Esophagus squamous epithelium (tissue), 4 donors: ENCODE measurements at regions not wholly inside any gene's neighbourhood (a gene's known extent, or its start where the extent isn't known, plus 50 kb on each side); places are given as distances from the start of the nearest gene placed in this dataset.

Source experiments
- CTCF ChIP-seq, 6 experiments: fragments of 450-650 bp in 4 of 6; fragments of 200-600 bp in 2 of 6; sonication (generic) in 2 of 6; IDR thresholded peaks; one replicate each; pipeline ENCODE4 v1.5.1; 2016 to 2019; ENCODE audit warnings: antibody characterized with exemption in 6 of 6, mild to moderate bottlenecking in 4 of 6, moderate library complexity in 4 of 6
- POLR2A ChIP-seq, 4 donors: fragments of 450-650 bp; IDR thresholded peaks; one replicate each; pipeline ENCODE4 v1.6.1; 2017; ENCODE audit warnings: antibody characterized with exemption in 4 of 4, mild to moderate bottlenecking in 4 of 4, moderate library complexity in 3 of 4

GRCh38 chr1:30405631-30406212 lies 317.7 kb downstream of the MATN1 start:
- TF ChIP-seq CTCF (IDR thresholded peaks at IDR 0.05): no peak
- no peak for TF ChIP-seq POLR2A (IDR thresholded peaks at IDR 0.05)
